ENCODE measurements at regions not wholly inside any gene's neighbourhood (a gene's known extent, or its start where the extent isn't known, plus 50 kb on each side); places are given as distances from the start of the nearest gene placed in this dataset.

- TF ChIP-seq CTCF (IDR thresholded peaks at IDR 0.05) (no peak), EP300 (IDR thresholded peaks at IDR 0.05) (no peak), POLR2A (IDR thresholded peaks at IDR 0.05) (no peak)
Measured at GRCh38 chr14:106822905-106823304, 1296.5 kb downstream of the TMEM121 start.

Data from stomach (tissue), 4 donors.